ENCODE measurements at regions not wholly inside any gene's neighbourhood (a gene's known extent, or its start where the extent isn't known, plus 50 kb on each side); places are given as distances from the start of the nearest gene placed in this dataset.

- Mint-ChIP-seq H3K4me1 (ENCODE audit: low read depth, unreplicated experiment) (no peaks in the 10 kb centered on the region), H3K4me3 (ENCODE audit: low read depth, unreplicated experiment) (no peak overlapping the region), H3K27ac (ENCODE audit: unreplicated experiment) (no peak overlapping the region), H3K36me3 (ENCODE audit: insufficient read depth, unreplicated experiment) (no peaks in the 10 kb centered on the region), H3K27me3 (ENCODE audit: unreplicated experiment) (no peaks in the 10 kb centered on the region), H3K9me3 (ENCODE audit: low read depth, unreplicated experiment) (no peaks in the 10 kb centered on the region)
- CTCF ChIA-PET = no interaction called here
- no peak for TF ChIP-seq CTCF (IDR thresholded peaks at IDR 0.05; ENCODE audit: unreplicated experiment)
- no TSS peak for BruUV-seq (replicated peaks)
- no peak for DNase-seq
- intact Hi-C loops (cut with micrococcal nuclease; ENCODE audit: unreplicated experiment) = no loop called here
Observed at GRCh38 chr5:109928046-109928445, 238.3 kb downstream of the MAN2A1 start.

GRCh38 chr5:109928811-109929210, 239.1 kb downstream of the MAN2A1 start:
- H3K9me3 Mint-ChIP-seq (ENCODE audit: low read depth, unreplicated experiment) = no peaks in the 10 kb centered on the region
- DNase-seq = no peak
- CTCF ChIA-PET = interaction anchor here (0.8 kb wide), 1 partner anchor 30 kb away, joined by 3 read pairs; no protein-coding TSS in a partner anchor
- H3K4me3 Mint-ChIP-seq (ENCODE audit: low read depth, unreplicated experiment) = no peak overlapping the region
- H3K36me3 Mint-ChIP-seq (ENCODE audit: insufficient read depth, unreplicated experiment) = no peaks in the 10 kb centered on the region
- no peak for TF ChIP-seq CTCF (IDR thresholded peaks at IDR 0.05; ENCODE audit: unreplicated experiment)
- intact Hi-C loops (cut with micrococcal nuclease; ENCODE audit: unreplicated experiment) = no loop called here
- no peak overlapping the region for H3K27ac Mint-ChIP-seq (ENCODE audit: unreplicated experiment)
- no peaks in the 10 kb centered on the region for H3K27me3 Mint-ChIP-seq (ENCODE audit: unreplicated experiment)
- H3K4me1 Mint-ChIP-seq (ENCODE audit: low read depth, unreplicated experiment) = no peaks in the 10 kb centered on the region
- no TSS peak for BruUV-seq (replicated peaks)

- no peaks in the 10 kb centered on the region for H3K9me3 Mint-ChIP-seq (ENCODE audit: low read depth, unreplicated experiment)
- no peaks in the 10 kb centered on the region for H3K27me3 Mint-ChIP-seq (ENCODE audit: unreplicated experiment)
- H3K36me3 Mint-ChIP-seq (ENCODE audit: insufficient read depth, unreplicated experiment) = no peaks in the 10 kb centered on the region
- TF ChIP-seq CTCF (IDR thresholded peaks at IDR 0.05; ENCODE audit: unreplicated experiment) = no peak
- H3K4me3 Mint-ChIP-seq (ENCODE audit: low read depth, unreplicated experiment) = no peak overlapping the region
- no TSS peak for BruUV-seq (replicated peaks)
- H3K27ac Mint-ChIP-seq (ENCODE audit: unreplicated experiment) = no peak overlapping the region
- CTCF ChIA-PET = interaction anchor here (0.8 kb wide), 1 partner anchor 29 kb away, joined by 3 read pairs; no protein-coding TSS in a partner anchor
- intact Hi-C loops (cut with micrococcal nuclease; ENCODE audit: unreplicated experiment) = no loop called here
- no peaks in the 10 kb centered on the region for H3K4me1 Mint-ChIP-seq (ENCODE audit: low read depth, unreplicated experiment)
- DNase-seq = no peak
Observed at GRCh38 chr5:109929376-109929775, 239.6 kb downstream of the MAN2A1 start.

- Mint-ChIP-seq H3K4me3 (ENCODE audit: low read depth, unreplicated experiment) (no peak overlapping the region), H3K27ac (ENCODE audit: unreplicated experiment) (no peak overlapping the region), H3K27me3 (ENCODE audit: unreplicated experiment) (no peaks in the 10 kb centered on the region), H3K4me1 (ENCODE audit: low read depth, unreplicated experiment) (no peaks in the 10 kb centered on the region), H3K36me3 (ENCODE audit: insufficient read depth, unreplicated experiment) (no peaks in the 10 kb centered on the region), H3K9me3 (ENCODE audit: low read depth, unreplicated experiment) (no peaks in the 10 kb centered on the region)
- BruUV-seq (replicated peaks) = no TSS peak
- DNase-seq = no peak
- intact Hi-C loops (cut with micrococcal nuclease; ENCODE audit: unreplicated experiment) = no loop called here
- CTCF ChIA-PET = no interaction called here
- TF ChIP-seq CTCF (IDR thresholded peaks at IDR 0.05; ENCODE audit: unreplicated experiment) = no peak
Observed at GRCh38 chr5:109929911-109930310, 240.2 kb downstream of the MAN2A1 start.

Measured in Calu3 (cell line).